Astrocyte of the hippocampus (primary cell): ENCODE measurements at regions not wholly inside any gene's neighbourhood (a gene's known extent, or its start where the extent isn't known, plus 50 kb on each side); places are given as distances from the start of the nearest gene placed in this dataset.
A peak's percentile ranks its signal among the peaks of the same experiment; 100 is the strongest.
"Not testable (repeated sequence)": the region's sequence is repeated elsewhere in the genome, so short reads cannot be mapped to it uniquely, and the experiment has no call there.

Experiments used
- DNase-seq: peaks from one replicate; pipeline ENCODE4 v3.0.0; 2011; ENCODE audit warnings: low read depth, low spot score

DNA sequence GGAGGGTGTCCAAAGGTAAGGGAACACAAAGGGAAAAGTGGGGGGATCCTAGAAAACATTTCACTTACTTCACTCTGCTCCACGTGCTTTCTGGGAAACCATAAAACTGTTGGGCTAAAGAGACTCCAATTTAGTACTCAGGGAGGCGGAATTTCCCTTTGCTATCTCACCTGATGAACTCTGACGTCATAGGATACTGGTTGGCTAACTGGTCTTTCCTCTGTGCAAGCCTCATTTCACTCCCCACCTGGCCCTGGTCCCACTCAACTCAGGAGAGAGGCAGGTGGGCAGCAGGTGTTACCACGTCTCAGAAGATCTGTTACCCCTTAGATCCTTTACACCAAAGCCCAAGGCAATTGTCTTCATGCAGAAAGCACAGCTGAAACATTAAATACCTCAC, 51.8 kb upstream of the PMAIP1 start:
- DNase-seq: no peak

- DNase-seq: not testable (repeated sequence)
Measured at GRCh38 chr18:59847491-59847846, 52.3 kb upstream of the PMAIP1 start.

GRCh38 chr18:59846814-59847490, 52.8 kb upstream of the PMAIP1 start:
- peak; percentile 54 for DNase-seq

DNA sequence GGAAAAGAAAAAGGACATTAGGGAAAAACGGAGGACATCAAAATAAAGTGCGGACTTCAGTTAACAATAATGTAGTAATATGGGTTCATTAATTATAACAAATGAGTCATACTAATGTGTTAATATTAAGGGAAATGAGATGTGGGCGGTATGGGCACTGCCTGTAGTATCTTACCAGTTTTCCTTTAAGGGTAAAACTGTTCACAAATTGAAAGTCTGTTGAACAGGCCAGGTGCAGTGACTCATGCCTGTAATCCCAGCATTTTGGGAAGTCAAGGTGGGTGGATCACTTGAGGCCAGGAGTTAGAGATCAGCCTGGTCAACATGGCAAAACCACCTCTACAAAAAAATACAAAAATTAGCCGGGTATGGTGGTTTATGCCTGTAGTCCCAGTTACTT, 56.8 kb upstream of the PMAIP1 start:
- no peak for DNase-seq

GRCh38 chr18:59839931-59840685, 59.7 kb upstream of the PMAIP1 start:
- no peak for DNase-seq

DNA sequence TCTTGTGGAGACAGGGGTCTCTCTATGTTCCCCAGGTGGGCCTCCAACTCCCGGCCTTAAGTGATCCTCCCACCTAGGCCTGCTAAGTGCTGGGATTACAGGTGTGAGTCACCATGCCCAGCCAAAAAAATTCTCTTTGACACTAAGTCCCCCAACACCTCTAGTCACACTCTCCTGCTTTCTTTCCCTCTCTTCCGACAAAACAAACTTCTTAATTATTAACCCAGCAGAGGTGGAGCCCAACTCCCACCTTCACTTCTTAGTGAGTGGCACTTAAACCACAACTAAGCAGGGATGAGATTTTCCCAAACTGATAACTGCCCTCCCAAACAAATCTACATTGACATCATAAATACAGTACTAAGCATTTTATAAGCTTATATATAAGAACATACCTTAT, 60.5 kb upstream of the PMAIP1 start:
- DNase-seq: no peak

DNA sequence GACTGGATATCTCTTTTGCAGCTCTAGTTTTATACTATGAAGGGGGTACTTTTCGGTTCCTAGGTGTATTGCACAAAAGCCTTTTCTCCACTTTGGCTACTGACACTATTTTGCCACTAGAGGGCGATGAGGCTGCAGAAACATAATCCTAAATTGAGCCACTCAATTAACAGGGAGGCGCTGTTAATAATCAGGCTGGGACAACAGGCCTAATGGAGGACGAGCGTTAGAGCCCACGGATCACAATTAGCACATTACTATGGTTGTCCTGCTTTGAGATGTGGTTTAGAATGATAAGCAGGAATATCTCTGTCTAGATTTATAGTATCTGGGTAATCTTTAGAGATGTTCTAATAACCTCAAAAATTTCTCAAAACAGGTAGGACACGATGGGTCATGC, 62.2 kb upstream of the PMAIP1 start:
- peak; percentile 73 for DNase-seq

DNA sequence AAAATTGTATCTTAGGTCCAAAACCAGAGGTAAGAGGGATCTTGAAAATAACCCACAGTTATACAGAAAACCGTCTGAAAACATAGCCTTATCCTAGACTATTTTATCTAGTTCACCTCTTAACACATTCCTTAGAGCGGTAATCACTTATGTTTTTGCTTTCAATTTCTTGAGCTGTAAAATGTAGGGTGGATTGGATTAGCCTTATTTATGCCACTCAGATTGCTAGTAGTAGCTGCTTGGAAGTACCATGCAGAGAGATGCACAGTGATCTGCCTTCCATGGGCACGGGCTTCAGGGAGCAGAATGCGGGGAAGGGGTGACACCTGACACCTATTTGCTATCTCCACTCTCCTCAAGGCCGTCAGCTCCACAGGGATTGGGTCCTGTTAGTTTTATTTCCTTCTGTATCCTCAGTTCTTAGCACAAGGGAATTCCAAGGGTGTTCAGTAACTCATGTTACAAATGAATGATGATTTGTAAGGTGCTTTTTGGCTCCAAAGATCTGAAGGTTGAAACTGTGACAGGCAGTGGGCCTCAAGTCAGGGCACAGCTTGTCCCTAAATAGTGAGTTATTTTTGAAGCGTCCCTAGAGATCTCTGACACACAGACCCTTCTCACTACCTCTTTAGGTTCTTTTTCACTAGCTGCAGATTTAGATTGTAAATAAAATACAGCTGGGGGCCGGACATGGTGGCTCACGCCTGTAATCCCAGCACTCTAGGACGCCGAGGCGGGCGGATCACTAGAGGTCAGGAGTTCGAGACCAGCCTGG, 64.0 kb upstream of the PMAIP1 start:
- DNase-seq: peak; percentile 24

DNA sequence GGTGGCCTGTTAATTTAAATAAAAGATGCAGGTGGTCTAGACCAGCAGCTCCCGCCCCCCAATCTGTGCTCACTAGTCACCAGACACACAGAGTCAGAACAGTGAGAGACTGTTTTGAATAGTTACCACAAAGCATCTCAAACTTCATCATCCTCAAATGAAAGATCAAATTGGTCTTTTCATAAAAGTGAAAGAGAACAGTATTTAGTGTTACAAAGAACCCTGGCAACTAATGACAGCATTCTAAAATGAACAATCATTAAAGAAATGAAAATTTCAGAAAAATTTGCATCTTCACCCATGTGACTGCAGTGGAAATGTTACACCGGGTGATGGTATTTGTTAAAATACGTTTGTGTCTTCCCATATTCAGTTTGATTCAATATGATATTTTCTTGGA, 65.5 kb upstream of the PMAIP1 start:
- DNase-seq: no peak

DNA sequence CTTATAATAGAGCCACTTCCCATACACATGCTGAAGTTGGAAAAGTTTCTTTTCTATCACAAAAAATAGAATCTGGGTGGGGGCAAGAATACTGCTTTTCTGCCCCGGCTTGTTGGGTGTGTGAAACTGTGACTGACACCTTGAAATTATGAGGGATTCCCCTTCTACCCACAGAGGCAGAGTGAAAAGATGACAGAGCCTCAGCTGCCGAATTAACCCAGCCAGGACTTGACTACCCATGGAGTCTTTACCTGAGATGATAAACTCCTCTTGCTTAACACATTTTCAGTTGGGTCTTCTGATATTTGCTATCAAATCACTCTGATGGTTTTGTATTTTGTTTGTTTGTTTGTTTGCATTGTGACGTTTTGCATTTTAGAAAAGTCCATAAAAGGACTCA, 66.0 kb upstream of the PMAIP1 start:
- DNase-seq: no peak

- peak; percentile 84 for DNase-seq
Measured at GRCh38 chr18:59823596-59824195, 76.1 kb upstream of the PMAIP1 start.

DNA sequence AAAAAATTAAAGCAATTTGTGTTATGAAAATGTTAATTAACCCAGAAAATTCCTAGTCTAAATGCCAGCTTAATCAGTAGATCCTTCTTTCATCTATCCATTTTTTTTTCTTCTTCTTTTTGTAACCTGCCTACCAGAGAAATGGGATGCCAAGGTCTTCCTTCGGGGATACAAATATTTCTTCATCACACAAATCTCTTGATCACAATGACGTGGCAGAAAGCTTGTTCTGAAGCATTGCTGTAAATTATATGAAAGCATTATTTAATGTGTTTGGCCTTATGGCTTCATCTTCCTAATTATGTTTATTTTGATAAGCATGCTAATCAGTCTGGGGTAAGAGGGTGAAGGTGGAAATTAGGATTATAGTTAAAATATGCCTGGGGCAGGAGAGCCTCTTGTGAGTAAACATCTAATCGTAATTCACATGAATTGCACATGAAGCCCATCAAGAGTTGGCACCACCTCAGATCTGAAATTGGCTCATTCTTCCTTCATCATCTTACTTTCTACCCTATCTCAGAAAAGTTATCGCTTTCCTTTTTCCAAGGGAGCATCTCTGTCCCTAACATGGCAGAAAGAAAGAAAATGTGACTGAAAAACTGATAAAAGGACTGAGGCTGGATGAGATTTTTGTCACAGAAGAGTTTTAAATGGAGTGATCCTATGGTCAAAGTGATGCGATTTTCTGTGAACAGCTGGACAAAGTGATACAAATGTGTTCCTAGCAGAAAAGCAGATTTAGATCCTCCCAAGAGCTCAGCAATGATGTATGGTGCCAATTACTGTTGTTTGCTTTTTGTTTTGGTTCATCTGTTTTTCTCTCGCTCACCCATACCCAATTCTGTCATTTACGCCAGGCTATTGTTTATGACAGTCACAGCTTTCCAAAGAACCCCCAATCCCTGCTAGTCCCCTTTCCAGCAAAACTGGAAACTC, 76.9 kb upstream of the PMAIP1 start:
- DNase-seq: no peak

- DNase-seq: no peak
Measured at GRCh38 chr18:59821983-59822382, 77.8 kb upstream of the PMAIP1 start.

DNA sequence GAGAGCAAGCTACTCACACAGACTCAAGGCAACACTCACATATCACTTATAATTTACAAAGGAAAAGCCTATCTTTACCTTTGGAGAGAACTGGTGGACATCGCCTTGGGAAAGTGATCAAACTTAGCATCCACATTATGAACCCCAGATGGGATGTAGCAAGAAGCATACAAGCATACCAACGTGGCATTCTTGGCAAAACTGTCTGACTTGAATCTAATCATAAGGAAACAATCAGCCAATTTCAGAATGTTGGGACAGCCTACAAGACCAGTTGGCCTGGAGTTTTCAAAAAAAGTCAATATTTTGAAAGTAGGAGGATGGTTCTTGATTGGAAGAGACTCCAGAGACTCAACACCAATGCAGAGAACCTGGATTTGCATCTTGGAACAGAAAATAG, 79.1 kb upstream of the PMAIP1 start:
- DNase-seq: no peak

DNA sequence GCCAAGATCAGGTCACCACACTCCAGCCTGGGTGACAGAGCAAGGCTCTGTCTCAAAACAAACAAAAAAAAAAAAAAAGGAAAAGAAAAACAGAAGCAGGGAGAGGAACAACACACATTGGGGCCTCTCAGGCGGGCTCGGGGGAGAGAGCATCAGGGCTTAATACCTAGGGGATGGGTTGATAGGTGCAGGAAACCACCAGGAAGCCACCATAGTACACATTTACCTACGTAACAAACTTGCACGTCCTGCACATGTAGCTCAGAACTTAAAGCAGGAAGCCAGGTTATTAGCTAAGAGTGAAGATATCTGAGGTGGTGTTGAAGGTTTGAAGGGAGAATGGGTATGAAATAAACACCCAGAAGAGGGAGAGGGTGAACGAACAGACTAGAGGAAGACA, 81.0 kb upstream of the PMAIP1 start:
- DNase-seq: no peak

GRCh38 chr18:59814891-59815290, 84.9 kb upstream of the PMAIP1 start:
- peak; percentile 26 for DNase-seq

DNA sequence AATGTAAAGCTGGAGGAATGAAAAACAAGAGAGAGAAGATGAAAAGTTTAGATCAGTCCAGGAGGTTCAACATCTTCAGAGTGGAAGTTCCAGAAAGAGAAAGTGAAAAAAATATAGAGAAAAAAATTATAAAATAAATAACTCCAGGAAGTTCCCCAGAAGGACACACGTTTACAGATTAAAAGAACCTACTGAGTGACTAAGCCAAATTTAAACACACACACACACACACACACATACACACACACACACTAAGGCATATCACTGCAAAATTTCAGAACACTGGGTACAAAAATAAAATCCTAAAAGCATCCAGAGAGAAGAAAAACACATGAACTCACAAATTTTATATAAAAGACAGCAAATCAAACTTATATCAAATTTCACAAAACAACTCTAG, 85.9 kb upstream of the PMAIP1 start:
- DNase-seq: no peak

DNA sequence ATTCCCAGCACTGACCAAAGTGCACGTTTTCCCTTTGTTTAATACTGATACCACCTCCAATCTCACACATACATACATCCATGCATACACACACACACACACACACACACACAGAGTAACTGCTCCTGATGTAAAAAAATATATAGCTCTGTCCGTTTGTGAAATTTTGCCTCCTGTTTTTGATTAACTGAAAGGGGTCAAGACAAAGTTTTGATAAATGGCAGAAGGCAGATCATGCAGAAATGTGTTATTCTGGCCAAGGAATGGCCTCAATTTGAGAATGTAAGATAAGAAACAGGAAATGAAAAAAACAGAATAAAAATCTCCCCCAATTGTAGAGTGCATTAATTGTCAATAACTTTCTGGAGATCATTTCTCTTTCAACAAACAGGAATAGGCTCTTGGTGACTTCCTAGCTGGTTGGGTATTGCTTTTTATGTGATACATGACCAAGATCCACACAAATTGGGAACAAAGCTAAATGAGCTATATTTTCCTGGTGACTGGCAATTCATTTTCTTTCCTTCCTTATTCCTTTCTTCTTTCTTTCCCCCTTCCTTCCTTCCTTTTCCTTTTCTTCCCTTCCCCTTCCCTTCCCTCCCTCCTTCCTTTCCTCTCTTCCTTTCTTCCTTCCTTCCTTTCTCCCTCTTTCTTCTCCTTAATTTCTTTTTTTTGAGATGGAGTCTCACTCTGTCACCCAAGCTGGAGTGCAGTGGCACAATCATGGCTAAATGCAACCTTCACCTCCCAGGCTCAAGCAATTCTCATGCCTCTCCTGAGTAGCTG, 88.9 kb upstream of the PMAIP1 start:
- no peak for DNase-seq

DNA sequence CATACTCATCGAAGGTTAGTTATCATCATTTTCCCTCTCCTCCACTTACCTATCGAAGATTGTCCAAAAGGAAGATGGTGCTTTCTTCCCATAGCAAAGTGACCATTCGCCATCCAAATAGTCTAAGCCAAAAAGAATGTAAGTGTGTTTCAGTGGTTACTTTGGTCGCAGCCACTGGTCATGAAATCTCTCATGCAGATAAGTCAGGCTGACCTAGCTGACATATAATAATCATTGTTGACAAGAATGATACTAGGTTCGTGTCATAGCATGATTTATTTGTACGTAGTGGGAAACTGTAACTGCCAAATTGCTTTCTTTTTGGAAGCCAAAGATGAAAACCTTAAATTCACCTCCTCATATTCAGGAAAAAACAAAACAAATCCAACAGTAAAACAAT, 89.6 kb upstream of the PMAIP1 start:
- no peak for DNase-seq

- no peak for DNase-seq
Measured at GRCh38 chr18:59802031-59802430, 97.8 kb upstream of the PMAIP1 start.
